ENCODE measurements at regions not wholly inside any gene's neighbourhood (a gene's known extent, or its start where the extent isn't known, plus 50 kb on each side); places are given as distances from the start of the nearest gene placed in this dataset.

DNA sequence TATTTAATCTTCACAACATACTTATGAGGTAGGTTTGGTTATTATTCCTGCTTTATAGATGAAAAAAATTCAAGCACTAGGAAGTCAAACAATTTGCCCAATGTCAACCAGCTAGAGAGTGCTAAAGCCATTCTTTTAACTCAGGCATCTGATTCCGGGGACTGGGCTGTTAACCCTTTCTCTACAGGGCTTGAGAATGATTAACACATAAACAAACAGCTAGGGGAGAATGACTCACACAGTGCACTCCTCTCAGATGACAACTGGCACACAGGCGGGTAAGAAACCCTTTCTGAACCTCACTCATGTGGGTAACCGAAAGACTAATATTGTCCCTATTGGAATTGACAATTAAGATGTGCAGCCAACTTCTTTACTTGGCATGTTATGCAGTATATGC, 86.3 kb upstream of the FSHR start:
- no peaks in the 10 kb centered on the region for H3F3A ChIP-seq (ENCODE audit: insufficient read depth, low read length)
- no peak overlapping the region for H3K4me2 ChIP-seq (ENCODE audit: low read length)
- H3K27me3 ChIP-seq (ENCODE audit: insufficient read depth, low read length) = no peaks in the 10 kb centered on the region
- no peaks in the 10 kb centered on the region for H3K36me3 ChIP-seq (ENCODE audit: insufficient read depth, low read length)
- no peaks in the 10 kb centered on the region for H4K20me1 ChIP-seq (ENCODE audit: insufficient read depth, low read length)
- no peak overlapping the region for H3K4me3 ChIP-seq (ENCODE audit: low read depth, low read length, poor library complexity, severe bottlenecking)
- H3K79me2 ChIP-seq (ENCODE audit: insufficient read depth, low read length) = no peaks in the 10 kb centered on the region
- no peaks in the 10 kb centered on the region for H3K9me2 ChIP-seq (ENCODE audit: low read depth, low read length)
- no peaks in the 10 kb centered on the region for H3K9me3 ChIP-seq (ENCODE audit: low read length)
- no peaks in the 10 kb centered on the region for H3K4me1 ChIP-seq (ENCODE audit: insufficient read depth, low read length, severe bottlenecking)
- H3K27ac ChIP-seq (ENCODE audit: low read depth, low read length, poor library complexity, severe bottlenecking) = no peak overlapping the region
- TF ChIP-seq, protein P1, sequence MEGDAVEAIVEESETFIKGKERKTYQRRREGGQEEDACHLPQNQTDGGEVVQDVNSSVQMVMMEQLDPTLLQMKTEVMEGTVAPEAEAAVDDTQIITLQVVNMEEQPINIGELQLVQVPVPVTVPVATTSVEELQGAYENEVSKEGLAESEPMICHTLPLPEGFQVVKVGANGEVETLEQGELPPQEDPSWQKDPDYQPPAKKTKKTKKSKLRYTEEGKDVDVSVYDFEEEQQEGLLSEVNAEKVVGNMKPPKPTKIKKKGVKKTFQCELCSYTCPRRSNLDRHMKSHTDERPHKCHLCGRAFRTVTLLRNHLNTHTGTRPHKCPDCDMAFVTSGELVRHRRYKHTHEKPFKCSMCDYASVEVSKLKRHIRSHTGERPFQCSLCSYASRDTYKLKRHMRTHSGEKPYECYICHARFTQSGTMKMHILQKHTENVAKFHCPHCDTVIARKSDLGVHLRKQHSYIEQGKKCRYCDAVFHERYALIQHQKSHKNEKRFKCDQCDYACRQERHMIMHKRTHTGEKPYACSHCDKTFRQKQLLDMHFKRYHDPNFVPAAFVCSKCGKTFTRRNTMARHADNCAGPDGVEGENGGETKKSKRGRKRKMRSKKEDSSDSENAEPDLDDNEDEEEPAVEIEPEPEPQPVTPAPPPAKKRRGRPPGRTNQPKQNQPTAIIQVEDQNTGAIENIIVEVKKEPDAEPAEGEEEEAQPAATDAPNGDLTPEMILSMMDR (IDR thresholded peaks at IDR 0.05; ENCODE audit: low read length) = no peak
- TF ChIP-seq EZH2 (IDR thresholded peaks at IDR 0.05; ENCODE audit: borderline replicate concordance, low read length) = no peak
- no peak overlapping the region for H2AFZ ChIP-seq (ENCODE audit: low read length)
- no peak overlapping the region for H3K9ac ChIP-seq (ENCODE audit: low read length)

DNA sequence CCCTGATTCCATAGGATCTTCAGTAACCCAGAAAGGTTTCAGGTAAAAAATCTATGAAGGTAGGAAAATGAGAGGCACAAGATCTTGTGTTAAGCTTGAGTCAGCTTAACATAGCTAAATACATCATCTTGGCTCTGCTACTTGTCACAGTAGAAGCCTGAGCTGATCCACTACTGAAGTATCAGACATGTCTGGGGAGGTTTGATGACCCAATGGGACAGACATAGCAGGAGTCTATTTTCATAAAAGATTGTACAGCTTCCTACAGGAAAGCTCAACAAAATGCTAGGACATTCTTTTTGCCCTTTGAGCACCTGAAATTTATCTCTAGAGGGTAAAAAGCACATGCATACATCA, 84.3 kb upstream of the FSHR start:
- Histone ChIP-seq H3K4me2 (ENCODE audit: low read length) (no peak overlapping the region), H3K36me3 (ENCODE audit: insufficient read depth, low read length) (no peaks in the 10 kb centered on the region), H3K27me3 (ENCODE audit: insufficient read depth, low read length) (no peaks in the 10 kb centered on the region), H3K9me3 (ENCODE audit: low read length) (no peaks in the 10 kb centered on the region), H3K9me2 (ENCODE audit: low read depth, low read length) (no peaks in the 10 kb centered on the region), H3K79me2 (ENCODE audit: insufficient read depth, low read length) (no peaks in the 10 kb centered on the region), H4K20me1 (ENCODE audit: insufficient read depth, low read length) (no peaks in the 10 kb centered on the region), H2AFZ (ENCODE audit: low read length) (no peak overlapping the region), H3K27ac (ENCODE audit: low read depth, low read length, poor library complexity, severe bottlenecking) (no peak overlapping the region), H3F3A (ENCODE audit: insufficient read depth, low read length) (no peaks in the 10 kb centered on the region), H3K4me1 (ENCODE audit: insufficient read depth, low read length, severe bottlenecking) (no peaks in the 10 kb centered on the region), H3K9ac (ENCODE audit: low read length) (no peak overlapping the region), H3K4me3 (ENCODE audit: low read depth, low read length, poor library complexity, severe bottlenecking) (no peak overlapping the region)
- no peak for TF ChIP-seq EZH2 (IDR thresholded peaks at IDR 0.05; ENCODE audit: borderline replicate concordance, low read length)
- TF ChIP-seq, protein P1 (IDR thresholded peaks at IDR 0.05; ENCODE audit: low read length) = no peak

DNA sequence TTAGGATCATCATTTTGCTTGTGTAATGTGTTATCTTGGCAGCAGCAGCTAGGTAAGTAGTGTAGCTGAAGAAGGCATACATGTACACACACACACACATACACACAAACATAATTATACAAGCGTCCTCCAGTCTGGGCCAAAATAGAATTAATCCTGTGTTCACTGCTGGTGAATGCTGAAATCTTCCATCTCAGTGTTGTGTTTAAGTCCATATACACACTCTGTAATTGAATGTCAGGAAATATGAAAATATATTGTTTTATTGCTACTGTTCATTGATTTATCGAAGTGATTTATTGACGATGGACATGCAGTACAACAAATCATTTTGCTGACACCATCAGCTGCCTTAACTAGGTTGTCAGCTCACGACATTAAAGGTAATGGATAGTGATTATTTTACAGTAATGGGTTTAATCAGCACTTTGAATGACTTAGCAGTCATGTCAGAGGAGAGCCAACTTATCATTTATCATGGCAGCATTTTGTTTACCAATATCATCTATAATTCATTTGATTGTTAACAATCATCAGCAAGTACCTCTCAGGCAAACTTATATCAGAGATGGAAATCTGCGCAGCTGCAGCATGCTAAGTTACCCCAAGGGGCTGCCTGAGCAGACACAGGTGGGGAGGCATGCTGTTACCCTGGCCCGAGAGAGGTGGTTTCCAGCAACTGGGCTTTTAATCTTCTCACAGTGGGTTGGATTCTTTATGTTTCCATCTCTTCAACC, 83.7 kb upstream of the FSHR start:
- H2AFZ ChIP-seq (ENCODE audit: low read length) = no peak overlapping the region
- no peak overlapping the region for H3K27ac ChIP-seq (ENCODE audit: low read depth, low read length, poor library complexity, severe bottlenecking)
- H4K20me1 ChIP-seq (ENCODE audit: insufficient read depth, low read length) = no peaks in the 10 kb centered on the region
- no peak overlapping the region for H3K4me2 ChIP-seq (ENCODE audit: low read length)
- no peaks in the 10 kb centered on the region for H3K36me3 ChIP-seq (ENCODE audit: insufficient read depth, low read length)
- no peak overlapping the region for H3K4me3 ChIP-seq (ENCODE audit: low read depth, low read length, poor library complexity, severe bottlenecking)
- no peak overlapping the region for H3K9ac ChIP-seq (ENCODE audit: low read length)
- H3K79me2 ChIP-seq (ENCODE audit: insufficient read depth, low read length) = no peaks in the 10 kb centered on the region
- H3K4me1 ChIP-seq (ENCODE audit: insufficient read depth, low read length, severe bottlenecking) = no peaks in the 10 kb centered on the region
- no peaks in the 10 kb centered on the region for H3K9me2 ChIP-seq (ENCODE audit: low read depth, low read length)
- no peaks in the 10 kb centered on the region for H3K27me3 ChIP-seq (ENCODE audit: insufficient read depth, low read length)
- no peaks in the 10 kb centered on the region for H3F3A ChIP-seq (ENCODE audit: insufficient read depth, low read length)
- H3K9me3 ChIP-seq (ENCODE audit: low read length) = no peaks in the 10 kb centered on the region
- no peak for TF ChIP-seq EZH2 (IDR thresholded peaks at IDR 0.05; ENCODE audit: borderline replicate concordance, low read length)
- TF ChIP-seq, protein P1 (IDR thresholded peaks at IDR 0.05; ENCODE audit: low read length) = no peak

Data from OCI-LY1 (cell line).